GM18498 (cell line): ENCODE measurements at regions not wholly inside any gene's neighbourhood (a gene's known extent, or its start where the extent isn't known, plus 50 kb on each side); places are given as distances from the start of the nearest gene placed in this dataset.
"Not testable (repeated sequence)": the region's sequence is repeated elsewhere in the genome, so short reads cannot be mapped to it uniquely, and the experiment has no call there.

ENCODE experiments used
- ATAC-seq: cut with Tn5 transposase; IDR thresholded peaks from one replicate; pipeline ENCODE4 v1.9.1; 2021; ENCODE audit warnings: mild to moderate bottlenecking, moderate library complexity; ENCODE audit not compliant: unreplicated experiment

DNA sequence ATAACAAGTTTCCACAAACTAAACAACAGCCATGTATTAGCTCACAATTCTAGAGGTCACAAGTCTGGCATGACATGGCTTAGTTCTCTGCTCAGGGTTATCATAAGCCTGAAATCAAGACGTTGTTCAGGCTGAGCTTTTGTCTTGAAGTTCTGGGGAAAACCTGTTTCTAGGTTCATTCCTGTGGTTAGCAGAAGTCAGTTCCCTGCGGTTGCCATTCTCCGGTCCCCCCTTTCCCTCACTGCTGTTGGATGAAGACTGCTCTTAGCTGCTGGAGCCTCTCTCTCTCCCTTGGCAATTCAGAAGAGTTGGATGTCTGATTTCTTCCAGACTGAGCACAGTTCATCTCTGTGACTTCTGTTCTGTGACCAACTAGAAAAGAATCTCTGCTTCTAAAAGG, 962.6 kb downstream of the PCDH7 start:
- no peak for ATAC-seq

- ATAC-seq, result no peak
These were observed 967.7 kb downstream of the PCDH7 start for GRCh38 chr4:31687717-31688342.

- ATAC-seq, result no peak
These were observed 972.3 kb downstream of the PCDH7 start for GRCh38 chr4:31692399-31692940.

DNA sequence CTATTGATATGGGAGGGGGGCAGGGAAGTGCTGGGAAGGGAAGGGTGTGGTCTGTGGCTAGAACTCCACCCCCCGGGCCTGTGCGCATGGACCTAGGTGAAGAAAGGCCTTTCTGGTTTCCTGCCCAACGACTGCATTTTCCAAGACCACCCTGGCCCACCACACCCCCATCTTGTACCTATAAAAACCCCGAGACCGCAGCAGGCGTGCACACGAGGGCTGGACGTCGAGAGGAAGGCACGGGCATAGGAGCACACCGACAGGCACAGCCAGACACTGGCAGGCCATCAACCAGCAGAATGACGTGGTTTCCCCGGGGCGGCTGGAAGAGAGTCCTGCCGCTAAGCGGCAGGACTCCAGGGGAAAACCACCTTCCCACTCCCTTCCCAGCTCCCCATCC, 981.1 kb downstream of the PCDH7 start:
- ATAC-seq, result no peak

- no peak for ATAC-seq
These were observed 982.2 kb downstream of the PCDH7 start for GRCh38 chr4:31702326-31702725.

- ATAC-seq, result no peak
These were observed 994.1 kb downstream of the PCDH7 start for GRCh38 chr4:31714238-31714637.

DNA sequence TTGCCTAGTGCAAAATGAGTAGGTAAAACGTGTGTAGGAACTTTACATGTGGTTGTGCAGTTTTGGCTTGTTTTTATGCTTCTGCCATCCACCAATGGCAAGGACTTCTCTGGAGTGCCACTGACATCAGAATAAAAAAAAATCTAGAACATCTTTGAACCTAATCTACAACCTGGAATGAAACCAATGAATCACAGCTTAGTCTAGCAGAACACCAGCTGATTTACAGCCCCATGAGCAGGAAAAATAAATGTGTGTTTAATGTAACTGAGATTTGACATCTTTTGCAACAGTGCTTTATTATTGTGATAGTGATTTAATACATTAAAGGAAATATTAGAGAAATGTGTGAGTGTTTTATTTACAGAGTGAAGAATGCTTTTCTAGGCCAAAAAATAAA, 995.1 kb downstream of the PCDH7 start:
- no peak for ATAC-seq

GRCh38 chr4:31727030-31727429, 1006.9 kb downstream of the PCDH7 start:
- no peak for ATAC-seq

DNA sequence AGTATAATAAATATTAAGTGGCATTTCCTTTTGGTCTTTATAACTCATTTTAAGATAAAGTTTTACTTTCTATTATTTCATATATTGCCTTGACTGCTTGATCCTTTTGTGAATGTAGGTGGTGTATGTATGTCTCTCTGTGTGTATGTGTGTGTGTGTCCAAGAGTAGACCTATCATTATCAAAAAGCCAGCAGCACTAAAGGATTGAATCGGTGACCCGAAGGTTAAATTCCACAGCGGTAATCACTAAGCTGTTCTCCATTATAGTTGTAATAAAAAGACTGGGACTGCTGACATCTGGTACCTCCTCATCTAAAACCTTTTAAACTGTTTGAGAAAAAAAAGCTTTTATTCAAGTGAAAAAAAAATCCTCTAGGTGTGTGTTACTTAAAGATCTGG, 1014.8 kb downstream of the PCDH7 start:
- ATAC-seq, result no peak

DNA sequence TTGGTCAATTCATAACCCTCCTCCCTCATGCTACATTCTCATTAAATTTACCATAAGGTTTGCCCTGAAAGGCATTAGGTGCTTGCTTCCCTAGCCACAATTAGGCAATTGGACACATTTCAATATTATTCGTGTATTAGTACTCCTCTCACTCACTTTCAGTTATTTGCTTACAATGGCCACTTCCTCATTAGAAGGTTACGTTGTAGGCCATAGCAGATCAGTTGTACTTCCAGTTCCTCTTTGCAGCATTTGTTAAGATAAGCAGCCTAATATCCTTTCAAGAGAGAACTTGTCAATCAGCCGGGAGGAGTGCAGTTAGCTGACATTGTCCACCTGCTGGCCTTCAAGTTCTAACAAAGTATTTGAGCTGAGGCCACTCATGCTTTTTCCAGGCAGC, 1017.2 kb downstream of the PCDH7 start:
- ATAC-seq, result peak; percentile 43

DNA sequence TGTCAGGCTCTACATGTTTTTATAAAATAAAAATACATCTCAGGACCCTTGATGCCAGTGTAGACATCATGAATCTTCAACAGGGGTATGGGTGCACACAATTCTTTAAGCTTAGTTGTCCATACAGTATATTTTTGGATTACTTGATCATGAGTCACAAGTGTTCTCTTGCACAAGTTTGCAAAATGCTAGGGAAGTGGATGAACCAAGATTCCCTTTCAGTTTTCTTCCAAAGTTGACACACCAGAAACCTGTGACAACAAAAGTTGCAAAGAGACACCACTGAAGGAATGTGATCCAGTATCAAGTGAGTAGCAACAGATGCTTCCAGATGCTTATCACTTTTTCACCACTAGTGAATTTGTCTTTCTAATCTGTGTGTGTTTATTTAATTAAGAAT, 1021.2 kb downstream of the PCDH7 start:
- ATAC-seq, result no peak

DNA sequence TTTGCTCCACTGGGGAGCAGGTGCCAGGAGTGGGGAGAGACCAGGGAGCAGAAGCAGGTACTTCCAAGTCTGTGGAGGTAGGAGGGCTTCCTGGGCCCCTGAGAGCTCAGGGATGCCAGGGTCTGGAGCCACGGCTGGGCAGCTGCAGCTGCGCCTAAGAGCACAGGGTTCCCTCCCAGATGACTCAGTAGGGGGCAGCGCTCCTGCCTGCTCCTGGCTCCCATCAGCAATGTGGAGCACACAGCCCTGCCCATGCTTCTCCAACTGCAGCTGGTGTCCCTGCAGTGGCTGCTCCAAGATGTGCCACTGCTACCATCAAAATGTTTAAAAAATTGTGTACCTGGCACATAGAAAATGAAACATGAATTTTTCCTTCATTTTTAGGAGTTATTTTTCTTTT, 1028.2 kb downstream of the PCDH7 start:
- ATAC-seq, result no peak

DNA sequence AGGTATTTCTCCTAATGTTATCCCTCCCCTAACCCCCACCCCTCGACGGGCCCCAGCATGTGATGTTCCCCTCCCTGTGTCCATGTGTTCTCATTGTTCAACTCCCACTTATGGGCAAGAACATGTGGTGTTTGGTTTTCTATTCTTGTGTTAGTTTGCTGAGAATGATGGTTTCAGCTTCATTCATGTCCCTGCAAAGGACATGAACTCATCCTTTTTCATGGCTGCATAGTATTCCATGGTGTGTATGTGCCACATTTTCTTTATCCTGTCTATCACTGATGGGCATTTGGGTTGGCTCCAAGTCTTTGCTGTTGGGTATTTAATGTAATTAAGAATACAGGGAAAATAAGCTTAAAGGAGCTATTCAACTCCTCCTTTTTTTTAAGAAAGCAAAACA, 1030.4 kb downstream of the PCDH7 start:
- ATAC-seq, result not testable (repeated sequence)

- ATAC-seq, result no peak
These were observed 1035.6 kb downstream of the PCDH7 start for GRCh38 chr4:31755751-31756150.

- ATAC-seq, result no peak
These were observed 1048.6 kb downstream of the PCDH7 start for GRCh38 chr4:31768756-31769155.

- no peak for ATAC-seq
These were observed 1063.1 kb downstream of the PCDH7 start for GRCh38 chr4:31783311-31783710.

DNA sequence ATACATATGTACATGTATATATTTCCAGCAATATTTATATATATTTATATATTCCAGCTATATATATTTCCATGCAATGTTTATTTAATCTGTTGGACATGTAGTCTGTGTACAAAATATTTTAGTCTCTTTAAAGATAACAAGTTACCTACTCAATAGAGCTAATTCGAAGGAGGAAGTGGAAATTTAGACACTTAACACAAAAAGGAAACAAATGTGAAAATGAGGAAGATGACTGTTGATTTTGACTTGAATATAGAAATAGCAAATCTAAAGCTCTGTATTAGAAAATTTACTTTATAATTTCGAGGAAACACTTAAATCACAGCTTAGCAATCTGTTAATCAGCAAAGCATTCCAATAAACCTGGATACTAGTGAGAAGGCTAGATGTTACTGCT, 1064.4 kb downstream of the PCDH7 start:
- no peak for ATAC-seq

GRCh38 chr4:31787701-31788100, 1067.5 kb downstream of the PCDH7 start:
- ATAC-seq, result no peak

DNA sequence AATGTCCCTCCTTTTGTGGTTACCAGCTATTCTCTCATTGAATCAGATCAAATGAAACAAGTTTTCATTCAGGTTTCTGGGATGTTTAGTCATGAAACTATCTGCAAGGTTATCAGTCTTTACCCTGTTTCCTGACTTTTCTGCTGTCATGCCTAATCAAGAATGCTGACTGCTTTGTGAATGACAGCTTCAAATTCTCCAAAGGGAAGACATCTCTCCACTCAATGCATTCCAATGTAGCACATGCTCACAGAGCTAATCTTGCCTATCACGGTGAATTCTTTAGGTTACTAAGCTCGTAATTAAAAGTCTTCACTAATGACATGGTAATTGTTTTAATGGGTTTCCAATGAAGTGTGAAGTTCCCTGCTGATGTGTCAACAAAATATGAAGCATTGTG, 1068.5 kb downstream of the PCDH7 start:
- no peak for ATAC-seq

DNA sequence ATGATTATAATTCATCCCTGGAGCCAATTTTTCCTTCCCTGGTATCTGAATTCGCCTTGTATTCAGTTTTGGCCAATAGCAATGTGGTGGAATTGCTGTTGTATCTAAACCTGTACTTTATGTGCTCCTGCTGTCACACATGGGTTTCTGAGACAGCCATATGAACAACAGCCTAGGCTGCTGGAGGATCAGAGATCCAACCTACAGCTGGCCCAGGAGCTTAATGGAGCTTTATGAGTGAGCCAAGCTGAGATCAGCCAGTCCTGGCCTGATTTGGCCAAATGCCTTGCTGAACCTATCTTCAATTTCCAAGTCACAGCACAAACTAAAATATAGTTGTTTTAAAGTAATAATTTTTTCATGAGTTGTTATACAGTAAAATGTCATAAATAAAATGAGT, 1071.5 kb downstream of the PCDH7 start:
- no peak for ATAC-seq

- no peak for ATAC-seq
These were observed 1073.7 kb downstream of the PCDH7 start for GRCh38 chr4:31793907-31794306.

DNA sequence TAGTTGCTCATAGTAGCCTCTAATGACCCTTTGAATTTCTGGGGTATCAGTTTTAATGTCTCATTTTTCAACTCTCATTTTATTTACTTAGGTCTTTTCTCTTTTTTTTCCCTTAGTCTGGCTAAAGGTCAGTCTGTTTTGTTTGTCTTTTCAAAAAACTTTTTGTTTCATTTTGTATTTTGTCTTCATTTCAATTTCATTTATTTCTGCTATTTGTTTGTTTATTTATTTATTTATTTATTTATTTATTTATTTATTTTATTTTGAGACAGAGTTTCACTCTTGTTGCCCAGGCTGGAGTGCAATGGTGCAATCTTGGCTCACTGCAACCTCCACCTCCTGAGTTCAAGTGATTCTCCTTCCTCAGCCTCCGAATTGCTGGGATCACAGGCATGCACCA, 1076.9 kb downstream of the PCDH7 start:
- not testable (repeated sequence) for ATAC-seq

DNA sequence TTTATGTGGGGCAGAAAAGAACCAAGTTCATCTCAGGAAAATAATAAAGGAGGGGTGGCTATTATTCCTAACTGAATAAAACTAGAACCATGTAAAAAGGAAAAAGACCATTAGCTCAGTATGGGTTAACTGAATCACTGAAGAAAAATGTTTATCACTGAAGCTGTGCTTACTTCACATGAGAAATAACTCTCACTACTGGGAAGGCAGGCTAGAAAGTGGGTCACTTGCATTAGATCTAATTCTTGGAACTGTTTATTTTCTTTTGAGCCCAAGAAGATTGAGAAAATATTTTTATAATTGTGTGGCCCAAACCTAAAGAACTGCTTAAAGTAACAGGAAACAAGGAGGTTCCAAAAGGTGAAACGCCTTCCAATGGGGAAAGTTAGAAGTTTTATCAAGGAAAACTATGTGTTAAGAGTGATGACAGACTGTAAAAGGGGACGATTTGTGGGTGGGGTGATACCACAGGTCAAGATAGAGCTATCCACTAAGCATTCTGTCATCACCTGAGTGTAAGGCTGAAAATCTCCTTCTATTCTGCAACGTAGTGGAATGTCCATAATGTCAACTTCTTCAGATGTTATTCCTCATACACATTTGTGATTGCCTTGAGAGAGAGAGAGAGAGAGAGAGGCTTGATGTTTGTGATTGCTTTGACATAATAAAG, 1083.5 kb downstream of the PCDH7 start:
- no peak for ATAC-seq
